NCI-H1092 (cell line): ENCODE measurements at regions not wholly inside any gene's neighbourhood (a gene's known extent, or its start where the extent isn't known, plus 50 kb on each side); places are given as distances from the start of the nearest gene placed in this dataset.
"Not testable (repeated sequence)": the region's sequence is repeated elsewhere in the genome, so short reads cannot be mapped to it uniquely, and the experiment has no call there.

Source experiments
- DNase-seq: peaks from one replicate; lab custom pipeline; 2025; lab: John Stamatoyannopoulos, UW

- no peak for DNase-seq
Measured at GRCh38 chr2:65952966-65953761, 481.8 kb upstream of the MEIS1 start.

- DNase-seq: no peak
Measured at GRCh38 chr2:65944213-65944612, 490.7 kb upstream of the MEIS1 start.

DNA sequence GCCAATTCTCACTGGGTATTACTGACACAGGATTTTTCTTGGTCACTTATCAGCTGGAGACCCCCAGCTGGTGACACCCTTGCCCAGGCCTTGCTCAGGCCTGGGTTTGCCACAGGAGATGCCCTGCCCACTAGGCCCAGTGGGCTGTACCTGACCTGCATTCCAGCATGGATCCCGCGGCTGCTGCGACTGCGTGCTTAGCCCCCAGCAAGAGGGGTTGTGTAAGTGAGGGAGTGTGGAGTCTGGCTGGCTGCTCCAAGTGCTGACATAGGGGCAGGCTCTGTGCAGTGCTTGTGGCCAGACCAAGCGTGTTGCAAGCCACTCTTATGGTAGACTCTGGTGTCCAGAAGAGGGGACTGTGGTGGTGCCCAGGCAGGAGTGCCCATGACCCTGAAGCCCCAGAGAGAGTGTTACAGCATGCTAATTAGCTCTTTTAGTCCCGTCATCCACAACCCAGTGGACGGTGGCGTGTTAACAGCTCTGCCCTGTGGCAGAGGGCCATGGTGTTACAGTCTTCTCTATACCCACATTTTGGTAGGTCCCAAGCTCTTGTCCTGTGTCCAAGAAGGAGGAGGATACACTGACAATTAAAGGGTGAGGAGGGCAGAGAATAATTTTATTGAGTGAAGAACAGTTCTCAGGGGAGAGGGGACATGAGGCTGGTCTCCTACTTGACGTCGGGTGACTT lies 491.7 kb upstream of the MEIS1 start:
- no peak for DNase-seq

DNA sequence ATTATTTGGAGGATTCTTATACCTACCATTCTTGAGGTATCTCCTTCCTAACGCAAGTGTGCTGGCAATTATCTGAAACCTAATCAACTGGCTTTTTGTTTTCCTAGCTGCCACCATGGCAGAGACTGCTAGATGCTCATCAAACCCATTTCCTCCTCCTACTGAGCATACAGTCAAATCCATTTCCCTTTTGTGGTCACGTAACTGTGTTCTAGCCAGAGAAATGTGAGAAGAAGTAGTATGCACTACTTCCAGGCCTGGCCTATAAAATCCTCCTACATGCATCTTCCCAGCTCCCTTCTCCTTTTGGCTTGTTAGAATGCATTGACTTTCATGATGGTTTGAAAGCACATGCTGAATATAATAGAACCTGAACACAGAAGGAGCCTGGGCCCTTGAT lies 494.1 kb upstream of the MEIS1 start:
- no peak for DNase-seq

DNA sequence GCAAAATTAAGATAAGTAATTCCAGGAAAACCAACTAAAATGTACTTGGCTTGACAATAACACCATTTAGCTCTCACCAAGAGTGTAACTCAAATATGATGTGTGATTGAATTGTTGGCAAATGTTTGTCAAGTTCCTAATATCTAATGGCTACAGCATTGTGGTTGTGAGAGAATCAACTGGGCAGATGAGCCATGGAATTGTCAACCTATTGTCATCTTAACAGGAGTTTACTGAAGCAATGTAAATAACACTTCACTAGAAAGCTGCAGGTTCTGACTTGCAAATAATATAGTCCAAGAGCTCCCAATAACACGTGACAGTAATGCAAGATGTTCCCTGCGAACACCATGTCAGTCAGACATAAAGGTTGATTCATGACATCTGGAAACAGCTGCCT lies 495.2 kb upstream of the MEIS1 start:
- no peak for DNase-seq

GRCh38 chr2:65937379-65938160 lies 497.4 kb upstream of the MEIS1 start:
- no peak for DNase-seq

DNA sequence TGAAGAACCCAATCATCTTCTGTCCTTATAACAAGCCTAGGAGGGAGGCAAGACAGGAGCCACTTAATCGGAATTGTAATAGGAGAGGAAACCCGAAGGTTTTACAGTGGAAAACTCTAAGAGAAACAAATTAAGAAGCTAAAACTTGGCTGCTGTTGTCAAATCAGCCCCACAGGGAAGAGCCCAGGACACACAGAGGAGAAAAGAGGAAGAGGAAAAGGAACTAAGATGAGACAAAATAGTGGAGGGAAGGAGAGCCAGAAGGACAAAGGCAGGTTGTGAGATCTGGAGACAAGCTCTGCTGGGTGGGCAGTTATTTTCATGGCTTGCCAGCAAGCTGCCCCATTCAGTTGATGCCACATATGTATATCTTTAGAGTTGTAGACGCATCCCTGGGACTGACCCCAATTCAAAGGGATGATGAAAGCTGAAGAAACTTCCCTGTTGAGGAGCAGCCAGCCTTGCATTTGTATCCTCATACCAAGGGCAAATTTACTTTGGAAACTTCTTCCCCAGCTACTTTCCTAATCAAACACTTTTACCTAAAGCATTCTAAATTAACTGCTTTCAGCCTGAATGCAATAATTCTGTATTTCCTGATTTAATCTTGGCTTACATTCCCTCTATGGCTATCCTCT lies 499.8 kb upstream of the MEIS1 start:
- no peak for DNase-seq

GRCh38 chr2:65932571-65932970 lies 500.2 kb upstream of the SPRED2 start:
- no peak for DNase-seq

DNA sequence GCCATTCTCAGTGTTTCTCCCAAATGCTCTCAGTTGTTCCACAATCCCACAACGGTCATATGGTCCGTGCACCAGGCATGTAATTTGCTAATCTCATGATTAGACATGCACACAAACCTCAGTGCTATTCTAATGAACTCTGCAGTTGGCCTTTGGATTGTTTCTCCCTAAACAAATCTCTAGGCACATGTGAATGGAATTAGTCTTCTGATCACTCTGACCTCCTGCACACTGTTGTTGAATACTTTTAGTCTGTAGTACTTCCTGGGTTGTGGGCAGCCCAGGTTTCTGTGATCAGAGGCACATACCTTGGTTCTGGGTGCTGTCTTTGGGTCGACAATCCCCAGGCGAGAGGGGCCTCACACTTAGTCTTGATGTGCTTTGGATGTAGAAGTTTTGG lies 498.7 kb upstream of the SPRED2 start:
- DNase-seq: no peak

- DNase-seq: no peak
Measured at GRCh38 chr2:65930259-65930658, 497.9 kb upstream of the SPRED2 start.

GRCh38 chr2:65929664-65930063 lies 497.3 kb upstream of the SPRED2 start:
- not testable (repeated sequence) for DNase-seq

DNA sequence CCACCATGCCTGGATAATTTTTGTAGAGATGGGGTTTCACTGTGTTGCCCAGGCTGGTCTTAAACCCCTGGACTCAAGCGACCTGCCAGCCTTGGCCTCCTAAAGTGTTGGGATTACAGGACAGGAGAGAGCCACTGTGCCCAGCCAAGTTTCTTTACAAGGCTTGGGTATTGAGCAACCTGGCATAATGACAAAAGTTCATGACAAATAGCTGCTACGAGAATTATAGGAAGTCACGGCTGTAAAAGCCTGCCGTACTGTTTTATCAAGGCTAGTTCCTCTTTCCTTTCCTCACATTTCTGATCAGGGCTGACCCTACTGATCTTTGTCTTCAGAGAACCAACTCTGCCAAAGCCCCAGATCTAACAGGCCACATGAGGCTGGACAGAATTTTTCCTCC lies 490.4 kb upstream of the SPRED2 start:
- DNase-seq: no peak

DNA sequence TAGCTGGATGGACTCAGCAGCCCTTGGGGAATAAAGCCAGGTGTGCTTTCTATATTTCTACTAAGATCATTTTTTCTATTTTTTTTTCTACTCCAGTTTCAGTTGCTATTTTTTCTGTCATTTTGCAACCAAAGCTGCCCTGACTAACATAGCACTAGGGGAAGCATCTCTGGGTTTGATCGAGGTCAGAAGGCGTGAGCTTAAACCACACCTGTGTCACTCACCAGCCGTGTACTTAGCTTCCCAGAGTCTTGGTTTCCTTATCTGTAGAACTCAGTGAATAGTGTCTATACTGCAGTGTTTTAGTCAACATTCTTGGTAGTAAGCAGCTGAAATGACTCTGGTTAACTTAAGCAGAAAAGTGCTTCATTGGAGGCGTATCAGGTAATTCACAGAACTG lies 489.6 kb upstream of the SPRED2 start:
- DNase-seq: no peak

GRCh38 chr2:65921116-65921515 lies 488.7 kb upstream of the SPRED2 start:
- no peak for DNase-seq

DNA sequence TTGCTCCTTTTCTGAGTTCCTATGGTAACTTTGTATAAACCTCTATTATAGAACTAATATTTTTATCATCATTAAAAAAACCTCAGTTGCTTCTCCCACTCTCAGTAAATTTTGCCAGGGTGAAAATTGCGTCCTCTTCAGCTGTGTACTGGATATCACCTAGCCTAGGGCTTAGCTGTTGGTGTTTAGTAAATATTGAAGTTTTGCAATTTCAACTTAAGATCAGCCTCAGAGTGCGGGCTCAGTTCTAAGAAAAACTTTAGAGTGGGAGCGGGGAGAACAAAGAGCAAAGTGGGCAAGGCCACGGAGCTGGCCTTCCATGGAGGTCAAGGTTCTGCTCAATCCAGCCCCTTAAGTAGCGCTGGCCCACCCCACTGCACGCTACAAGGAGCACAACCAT lies 488.3 kb upstream of the SPRED2 start:
- DNase-seq: no peak

DNA sequence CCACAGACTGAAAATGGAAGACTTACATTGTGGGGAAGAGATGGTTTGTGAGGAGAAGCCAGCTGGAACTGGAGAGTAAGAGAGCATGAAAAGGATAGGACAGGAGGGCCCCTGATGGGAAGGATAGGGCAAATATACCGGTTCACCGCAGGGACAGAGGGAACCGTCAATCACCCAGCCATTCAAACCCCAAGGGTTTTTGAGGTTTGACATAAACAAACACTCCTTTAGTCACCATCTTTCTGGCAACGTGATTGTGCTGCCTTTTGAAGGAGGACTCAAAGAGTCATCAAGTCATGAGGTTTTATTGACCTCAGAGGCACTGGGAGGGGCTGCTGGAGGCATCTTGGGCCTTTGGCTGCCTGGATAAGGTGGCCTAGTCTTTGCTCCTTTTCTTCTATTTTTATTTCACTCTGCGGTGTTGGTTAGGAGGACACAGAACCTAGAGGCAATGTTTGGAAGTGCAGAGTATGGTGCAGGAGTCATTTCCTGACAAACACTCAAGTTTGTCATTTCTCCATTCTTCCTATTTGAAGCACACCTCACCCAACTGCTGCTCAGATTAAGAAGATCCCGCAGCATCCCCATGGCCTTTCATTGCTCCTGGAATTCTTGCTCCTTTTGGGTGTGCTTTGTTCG lies 487.3 kb upstream of the SPRED2 start:
- no peak for DNase-seq

DNA sequence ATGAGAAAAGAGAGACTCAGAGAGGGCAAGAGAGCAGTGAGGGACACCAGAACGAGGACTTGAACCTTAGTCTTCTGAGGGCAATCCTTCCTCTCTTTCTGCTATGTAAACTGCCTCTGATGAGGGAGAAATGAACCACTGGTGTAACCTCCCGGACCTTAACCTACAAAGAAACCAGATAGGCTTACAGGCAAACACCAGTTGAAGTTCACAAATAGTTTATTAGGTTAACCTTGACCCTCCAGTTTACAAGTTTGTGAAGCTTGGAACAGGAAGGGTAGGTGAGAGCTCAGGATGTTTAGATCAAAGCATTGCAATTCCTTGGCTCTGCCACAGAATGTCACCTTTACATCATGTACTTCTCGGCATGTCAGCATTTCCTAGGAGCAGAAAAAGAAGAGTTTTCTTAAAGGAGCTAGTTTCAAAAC lies 486.4 kb upstream of the SPRED2 start:
- no peak for DNase-seq

- no peak for DNase-seq
Measured at GRCh38 chr2:65917986-65918385, 485.6 kb upstream of the SPRED2 start.

GRCh38 chr2:65916785-65917295 lies 484.4 kb upstream of the SPRED2 start:
- no peak for DNase-seq

- no peak for DNase-seq
Measured at GRCh38 chr2:65916177-65916576, 483.8 kb upstream of the SPRED2 start.

DNA sequence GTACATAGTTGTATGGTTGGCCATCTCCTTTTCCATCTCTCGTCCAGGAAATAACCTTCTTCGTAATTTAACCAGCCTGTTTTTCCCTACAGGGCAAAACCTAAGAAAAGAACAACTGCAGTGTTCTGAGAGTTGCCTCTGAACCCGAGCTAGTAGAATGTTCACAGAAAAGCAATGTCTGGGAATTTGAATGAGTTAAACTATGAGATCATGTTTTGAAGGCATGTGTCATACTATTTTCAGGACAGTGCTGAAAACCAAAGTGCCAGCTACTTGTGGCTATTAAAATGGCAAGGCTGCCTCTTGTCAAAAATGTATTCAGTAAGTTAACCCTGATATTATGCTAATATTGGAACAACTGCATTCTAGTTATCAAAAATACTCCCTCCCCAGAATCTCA lies 482.9 kb upstream of the SPRED2 start:
- no peak for DNase-seq
